Central memory CD8-positive, alpha-beta T cell (primary cell): ENCODE measurements at regions not wholly inside any gene's neighbourhood (a gene's known extent, or its start where the extent isn't known, plus 50 kb on each side); places are given as distances from the start of the nearest gene placed in this dataset.
"Not testable (repeated sequence)": the region's sequence is repeated elsewhere in the genome, so short reads cannot be mapped to it uniquely, and the experiment has no call there.

Experiments used
- ATAC-seq: fragments of 150-1000 bp; cut with Tn5 transposase; replicated peaks from 2 replicates; pipeline ENCODE4 v1.10.0; 2022; ENCODE audit warnings: mild to moderate bottlenecking, moderate FRiP score, moderate number of reproducible peaks; ENCODE audit not compliant: poor library complexity, severe bottlenecking; ENCODE audit errors: extremely low read depth
- DNase-seq, 2 donors: peaks; one replicate each; pipeline ENCODE4 v3.0.0; 2021; ENCODE audit warnings: low spot score in 2 of 2
- H3K27ac Mint-ChIP-seq: one replicate; pipeline ENCODE4 v1.8.0; 2022; ENCODE audit warnings: low read depth, mild to moderate bottlenecking, moderate library complexity, mixed read lengths
- H3K27me3 Mint-ChIP-seq: one replicate; pipeline ENCODE4 v1.8.0; 2022; ENCODE audit warnings: mixed read lengths
- H3K36me3 Mint-ChIP-seq: one replicate; pipeline ENCODE4 v1.8.0; 2022; ENCODE audit warnings: mild to moderate bottlenecking, moderate library complexity, mixed read lengths; ENCODE audit not compliant: insufficient read depth
- H3K4me1 Mint-ChIP-seq: one replicate; pipeline ENCODE4 v1.8.0; 2022; ENCODE audit warnings: mixed read lengths
- H3K4me3 Mint-ChIP-seq: one replicate; pipeline ENCODE4 v1.8.0; 2022; ENCODE audit warnings: mild to moderate bottlenecking, moderate library complexity, mixed read lengths
- H3K9me3 Mint-ChIP-seq: one replicate; pipeline ENCODE4 v1.8.0; 2022; ENCODE audit warnings: mixed read lengths

DNA sequence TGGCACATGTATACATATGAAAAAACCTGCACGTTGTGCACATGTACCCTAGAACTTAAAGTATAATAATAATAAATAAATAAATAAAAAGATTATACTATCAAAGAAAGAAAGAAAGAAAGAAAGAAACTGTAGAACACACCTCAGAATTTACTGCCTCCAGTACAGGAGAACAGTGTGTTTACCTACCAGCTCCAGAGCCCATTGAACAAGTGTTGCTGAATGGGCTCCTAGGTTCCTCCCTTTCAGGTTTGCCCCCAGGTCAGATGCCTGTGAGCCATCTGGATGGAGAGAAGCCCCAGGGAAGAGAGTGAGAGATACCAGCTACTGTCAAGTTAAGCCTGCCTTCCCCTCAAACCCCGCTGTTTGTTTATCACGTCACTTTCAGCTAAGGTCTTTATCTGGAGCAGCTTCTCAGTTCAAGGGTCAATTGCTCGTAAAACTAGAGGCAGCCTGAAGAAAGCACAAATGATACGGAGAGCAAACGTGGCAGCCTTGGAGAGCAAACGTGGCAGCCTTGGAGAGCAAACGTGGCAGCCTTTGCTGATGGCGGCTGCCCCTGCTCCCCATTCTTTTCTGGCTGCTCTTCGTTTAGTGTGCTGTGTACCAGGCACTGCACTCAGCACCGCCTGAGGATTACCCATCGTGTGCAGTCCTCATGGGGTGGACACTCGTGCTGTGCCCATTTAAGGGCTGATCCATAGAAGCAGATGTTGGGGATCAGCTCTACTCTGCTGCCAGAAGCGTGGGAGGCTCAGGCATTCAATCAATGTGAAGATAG lies 111.7 kb downstream of the ADAMTS15 start:
- Mint-ChIP-seq H3K36me3 (no peaks in the 10 kb centered on the region), H3K27ac (no peak overlapping the region), H3K27me3 (peaks cover 32% of the 10 kb centered on the region), H3K4me1 (no peaks in the 10 kb centered on the region), H3K4me3 (no peak overlapping the region), H3K9me3 (peaks cover 5% of the 10 kb centered on the region)
- ATAC-seq = no peak
- DNase-seq = no peak

DNA sequence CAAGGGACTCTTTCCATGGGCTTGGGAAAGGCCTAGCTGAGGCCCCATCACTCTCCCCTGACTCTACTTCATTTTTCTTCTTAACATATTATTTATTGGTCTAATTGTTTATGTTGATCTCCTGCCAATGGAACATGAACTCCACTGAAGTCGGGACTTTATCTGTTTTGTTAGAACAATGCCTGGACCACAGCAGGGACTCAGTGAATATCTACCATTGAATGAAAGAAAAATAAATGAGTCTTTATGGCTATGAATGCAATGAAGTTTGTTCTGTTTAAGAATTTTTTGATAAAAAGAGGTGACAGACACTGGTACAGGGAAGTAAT lies 112.3 kb downstream of the ADAMTS15 start:
- Mint-ChIP-seq H3K36me3 (no peaks in the 10 kb centered on the region), H3K4me3 (no peak overlapping the region), H3K27me3 (peaks cover 27% of the 10 kb centered on the region), H3K27ac (no peak overlapping the region), H3K4me1 (no peaks in the 10 kb centered on the region), H3K9me3 (peaks cover 5% of the 10 kb centered on the region)
- ATAC-seq (no peak), DNase-seq (no peak)

DNA sequence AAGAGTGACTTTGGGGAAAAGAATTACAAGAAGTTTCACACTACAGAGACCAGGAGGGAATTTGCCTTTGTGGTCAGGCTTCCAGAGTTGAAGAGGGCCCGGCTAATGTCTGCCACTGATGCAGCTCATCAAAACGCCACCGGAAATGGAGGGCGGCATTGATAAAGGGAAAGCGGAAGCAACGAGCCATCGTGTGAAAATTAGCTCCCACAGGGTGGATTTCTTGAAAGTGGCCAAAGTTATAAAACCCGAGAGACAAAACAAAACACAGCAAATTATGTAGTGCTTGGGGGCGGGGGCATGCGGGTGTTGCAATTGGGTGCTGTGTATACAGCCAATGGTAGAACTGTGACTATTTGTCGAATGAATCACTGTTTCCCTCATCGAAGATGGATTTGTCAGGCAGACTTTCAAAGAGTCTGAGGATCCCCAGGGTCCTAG lies 113.0 kb downstream of the ADAMTS15 start:
- Mint-ChIP-seq H3K36me3 (no peaks in the 10 kb centered on the region), H3K4me1 (no peaks in the 10 kb centered on the region), H3K27me3 (peaks cover 21% of the 10 kb centered on the region), H3K27ac (no peak overlapping the region), H3K9me3 (peaks cover 5% of the 10 kb centered on the region), H3K4me3 (no peak overlapping the region)
- ATAC-seq (no peak), DNase-seq (no peak)

DNA sequence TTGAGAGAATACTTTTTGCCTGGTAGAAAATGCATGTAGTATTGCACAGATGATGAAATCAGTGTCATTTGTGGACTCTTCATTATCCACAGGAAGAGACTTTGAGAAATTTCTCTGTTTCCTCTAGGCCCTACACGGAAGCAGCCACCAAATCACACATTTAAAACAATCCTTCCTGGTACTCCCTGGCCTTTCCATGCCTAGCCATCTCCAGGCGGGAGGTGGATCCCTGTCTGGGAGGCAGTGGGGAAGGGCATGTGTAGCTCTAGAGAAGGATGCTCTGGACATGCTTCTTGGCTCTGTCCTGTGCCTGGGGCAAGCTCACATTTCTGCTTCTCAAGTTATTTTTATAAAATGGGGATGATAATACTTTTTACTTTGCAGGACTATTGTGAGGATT lies 114.1 kb downstream of the ADAMTS15 start:
- H3K27me3 Mint-ChIP-seq = peaks cover 18% of the 10 kb centered on the region
- no peak overlapping the region for H3K4me3 Mint-ChIP-seq
- DNase-seq (no peak), ATAC-seq (no peak)
- peaks cover 5% of the 10 kb centered on the region for H3K9me3 Mint-ChIP-seq
- no peak overlapping the region for H3K27ac Mint-ChIP-seq
- no peaks in the 10 kb centered on the region for H3K4me1 Mint-ChIP-seq
- H3K36me3 Mint-ChIP-seq = no peaks in the 10 kb centered on the region

DNA sequence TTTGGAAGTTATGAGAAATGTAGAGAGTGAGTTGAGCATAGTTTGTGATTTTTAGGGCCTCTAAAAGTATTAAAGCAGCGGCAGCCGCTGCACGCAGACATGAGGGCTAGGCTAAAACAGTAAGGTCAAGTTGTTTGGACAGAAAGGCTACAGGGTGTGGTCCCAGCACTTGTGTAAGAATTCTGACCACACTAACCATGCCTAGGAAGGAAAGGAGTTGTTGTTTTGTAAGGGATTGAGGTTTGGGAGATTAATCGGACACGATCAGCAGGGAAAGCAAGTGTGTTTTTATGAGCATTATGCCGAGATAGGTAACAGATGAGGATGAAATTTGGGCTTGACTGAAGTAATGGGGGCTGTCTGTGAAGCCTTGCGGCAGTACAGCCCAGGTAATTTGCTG lies 117.9 kb downstream of the ADAMTS15 start:
- H3K36me3 Mint-ChIP-seq, H3K27me3 Mint-ChIP-seq, H3K27ac Mint-ChIP-seq, H3K4me1 Mint-ChIP-seq, ATAC-seq, DNase-seq, H3K4me3 Mint-ChIP-seq, H3K9me3 Mint-ChIP-seq: not testable (repeated sequence)

DNA sequence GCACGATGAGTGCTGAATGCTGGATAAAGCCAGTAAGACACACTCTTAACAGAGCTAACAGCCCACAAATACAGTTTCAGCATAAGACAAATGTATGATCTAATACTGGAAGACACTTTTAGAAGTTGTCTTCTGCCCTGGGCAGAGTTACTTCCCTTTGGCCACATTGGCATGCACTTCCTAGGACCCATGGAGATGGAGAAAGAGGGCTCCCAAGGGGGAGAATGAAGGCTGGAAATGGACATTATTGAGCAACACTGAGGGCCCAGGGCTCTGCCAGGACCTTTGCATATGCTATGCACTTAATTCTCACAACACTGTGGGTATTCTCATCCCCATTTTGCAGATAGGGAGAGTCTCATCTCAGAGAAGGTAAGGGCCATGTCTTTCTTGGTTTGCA lies 123.1 kb downstream of the ADAMTS15 start:
- H3K4me3 Mint-ChIP-seq = no peak overlapping the region
- H3K9me3 Mint-ChIP-seq = no peaks in the 10 kb centered on the region
- H3K27me3 Mint-ChIP-seq = peaks cover 18% of the 10 kb centered on the region
- no peaks in the 10 kb centered on the region for H3K4me1 Mint-ChIP-seq
- ATAC-seq = no peak
- no peak overlapping the region for H3K27ac Mint-ChIP-seq
- no peak for DNase-seq
- H3K36me3 Mint-ChIP-seq = no peaks in the 10 kb centered on the region

DNA sequence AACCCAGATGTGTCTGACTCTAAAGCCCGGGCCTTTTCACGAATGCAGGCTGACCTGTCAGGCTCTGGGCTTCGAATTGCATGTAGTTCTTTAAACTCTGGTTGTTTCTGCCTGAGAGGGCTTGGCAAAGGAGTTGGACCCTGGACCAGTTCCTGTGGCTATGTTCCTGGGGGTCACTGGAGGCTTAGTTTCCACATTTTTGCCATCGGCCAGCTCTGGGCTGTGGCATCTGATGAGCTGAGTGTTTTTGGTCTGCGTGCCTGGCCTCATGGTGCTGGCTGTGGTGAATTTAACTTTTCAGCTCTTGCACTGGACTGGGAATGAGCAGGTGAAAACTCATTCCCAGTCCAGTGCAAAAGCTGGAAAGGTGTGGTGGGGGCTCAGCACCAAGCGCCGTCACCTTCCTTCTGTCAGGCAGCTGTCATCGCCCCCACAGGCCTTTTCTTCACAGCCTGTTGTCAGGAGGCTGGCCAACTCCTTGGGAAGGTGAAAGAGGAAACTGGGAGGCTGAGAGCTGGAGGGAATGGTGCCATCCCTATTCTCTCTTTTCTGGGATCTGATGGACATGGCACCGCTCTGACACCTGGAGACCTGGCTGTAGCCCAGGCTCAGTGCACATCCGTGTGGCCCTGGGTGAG lies 123.6 kb downstream of the ADAMTS15 start:
- no peaks in the 10 kb centered on the region for H3K4me1 Mint-ChIP-seq
- ATAC-seq = no peak
- H3K27ac Mint-ChIP-seq = no peak overlapping the region
- no peaks in the 10 kb centered on the region for H3K36me3 Mint-ChIP-seq
- H3K4me3 Mint-ChIP-seq = no peak overlapping the region
- DNase-seq = no peak
- peaks cover 18% of the 10 kb centered on the region for H3K27me3 Mint-ChIP-seq
- no peaks in the 10 kb centered on the region for H3K9me3 Mint-ChIP-seq

DNA sequence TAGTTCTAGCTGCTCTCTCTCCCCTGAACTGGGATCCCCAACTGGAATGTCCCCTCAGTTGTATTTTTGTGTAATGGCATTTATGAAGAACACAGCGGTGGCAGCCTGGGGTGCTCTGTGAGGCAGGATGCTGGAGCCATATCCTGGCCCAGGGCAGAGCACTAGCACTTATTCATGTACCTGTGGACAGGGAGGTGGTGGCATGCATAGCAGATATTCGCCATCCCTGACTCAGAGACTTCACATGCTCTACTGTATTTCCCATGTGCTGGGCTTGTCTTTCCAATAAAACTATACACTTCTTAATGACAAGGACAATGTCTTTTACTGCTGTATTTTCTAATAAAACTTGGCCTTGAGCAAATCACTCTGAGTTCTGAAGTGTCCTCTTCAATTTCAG lies 125.3 kb downstream of the ADAMTS15 start:
- peaks cover 18% of the 10 kb centered on the region for H3K27me3 Mint-ChIP-seq
- no peak overlapping the region for H3K27ac Mint-ChIP-seq
- no peak for DNase-seq
- no peak for ATAC-seq
- H3K4me3 Mint-ChIP-seq = no peak overlapping the region
- no peaks in the 10 kb centered on the region for H3K9me3 Mint-ChIP-seq
- H3K4me1 Mint-ChIP-seq = no peaks in the 10 kb centered on the region
- H3K36me3 Mint-ChIP-seq = no peaks in the 10 kb centered on the region

DNA sequence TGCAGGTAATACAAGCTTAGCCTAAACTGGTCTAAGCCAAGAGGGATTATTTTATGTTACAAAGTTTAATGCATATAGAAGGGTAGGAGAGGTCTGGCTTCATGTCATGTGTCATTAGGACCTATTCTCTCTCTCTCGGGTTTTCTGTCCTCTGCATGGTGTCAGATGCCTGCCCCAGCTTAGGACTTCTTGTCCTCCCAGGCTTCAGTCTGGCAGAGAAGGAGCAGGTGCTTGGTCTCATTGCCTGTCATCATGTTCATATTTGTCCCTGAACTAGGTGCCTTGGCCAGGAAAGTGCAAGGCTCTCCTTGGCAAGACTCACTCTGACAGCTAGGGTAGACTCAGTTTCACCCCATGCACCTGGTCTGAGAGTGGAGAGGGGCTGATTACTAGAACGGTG lies 126.3 kb downstream of the ADAMTS15 start:
- no peaks in the 10 kb centered on the region for H3K4me1 Mint-ChIP-seq
- H3K9me3 Mint-ChIP-seq = no peaks in the 10 kb centered on the region
- ATAC-seq = no peak
- H3K27ac Mint-ChIP-seq = no peak overlapping the region
- H3K36me3 Mint-ChIP-seq = no peaks in the 10 kb centered on the region
- DNase-seq = no peak
- no peak overlapping the region for H3K4me3 Mint-ChIP-seq
- peaks cover 18% of the 10 kb centered on the region for H3K27me3 Mint-ChIP-seq

DNA sequence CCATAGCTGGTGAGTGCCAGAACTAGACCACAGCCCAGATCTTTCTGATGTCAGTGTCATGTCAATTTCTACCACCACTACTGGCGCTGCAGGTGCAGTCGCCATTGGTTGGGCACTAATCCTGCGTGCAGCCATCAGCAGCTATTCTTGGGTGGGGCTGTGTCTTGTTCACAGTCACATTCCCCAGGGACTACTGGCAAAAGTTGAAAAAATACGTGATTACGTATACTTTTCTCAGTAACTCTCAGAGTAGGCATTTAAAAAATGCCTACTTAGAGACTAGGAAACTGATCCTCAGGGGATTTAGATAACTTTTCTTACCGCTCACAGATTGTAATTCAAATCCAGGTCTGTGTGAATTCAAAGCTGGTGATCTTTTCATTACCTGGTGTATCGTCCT lies 127.7 kb downstream of the ADAMTS15 start:
- DNase-seq = no peak
- Mint-ChIP-seq H3K9me3 (no peaks in the 10 kb centered on the region), H3K4me3 (no peak overlapping the region), H3K4me1 (no peaks in the 10 kb centered on the region), H3K36me3 (no peaks in the 10 kb centered on the region), H3K27ac (no peak overlapping the region), H3K27me3 (peaks cover 18% of the 10 kb centered on the region)
- no peak for ATAC-seq

DNA sequence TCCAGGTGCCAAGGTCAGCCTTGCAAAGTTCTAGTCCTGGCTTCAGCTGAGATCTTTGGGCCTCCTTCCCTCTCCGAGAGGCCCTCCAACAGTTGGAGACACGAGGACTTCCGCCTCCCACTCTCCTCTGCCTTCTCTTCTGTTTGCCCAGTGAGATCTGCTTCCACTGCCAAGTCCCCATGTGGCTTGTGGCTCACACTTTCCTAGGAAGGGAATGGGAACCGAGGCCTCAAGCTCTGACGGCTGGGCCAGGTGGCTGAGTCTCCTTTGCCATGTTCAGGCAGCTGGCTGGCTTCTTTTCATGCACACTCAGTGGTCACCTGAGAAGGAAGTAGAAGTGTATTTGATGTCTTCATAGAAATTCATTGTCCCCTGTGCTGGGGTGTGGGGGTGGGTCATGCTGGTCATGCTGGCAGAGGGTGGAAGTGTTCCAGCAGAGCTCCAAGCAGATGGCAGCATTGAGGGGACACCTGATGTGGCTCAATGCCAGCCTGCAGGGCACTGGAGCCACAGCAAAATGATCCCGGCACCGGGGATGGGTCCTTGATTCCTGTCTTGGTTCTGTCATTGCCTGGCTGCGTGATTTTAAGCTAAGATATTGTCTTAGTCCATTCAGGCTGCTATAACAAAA lies 130.4 kb downstream of the ADAMTS15 start:
- Mint-ChIP-seq H3K27me3 (peaks cover 37% of the 10 kb centered on the region), H3K9me3 (no peaks in the 10 kb centered on the region), H3K36me3 (no peaks in the 10 kb centered on the region), H3K4me1 (no peaks in the 10 kb centered on the region), H3K4me3 (no peak overlapping the region), H3K27ac (no peak overlapping the region)
- ATAC-seq (no peak), DNase-seq (no peak)

DNA sequence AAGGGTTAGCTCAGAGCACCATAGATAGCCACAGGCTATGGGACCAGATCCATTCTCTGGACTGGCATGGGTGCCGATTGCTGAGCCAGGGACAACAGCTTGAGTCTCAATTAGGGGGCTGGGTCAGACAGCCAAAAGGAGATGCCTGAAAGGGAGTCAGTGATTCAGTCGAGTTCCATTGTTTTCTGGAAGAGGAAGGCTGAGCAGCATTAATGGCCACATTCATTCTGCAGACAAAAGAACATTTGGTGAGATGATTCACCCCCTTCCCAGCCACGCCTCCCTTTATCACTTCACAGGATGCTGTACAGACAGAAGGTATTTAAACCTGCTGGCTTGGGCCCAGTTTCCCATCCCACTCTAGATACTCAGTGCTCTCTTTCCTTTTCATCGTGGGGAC lies 131.9 kb downstream of the ADAMTS15 start:
- Mint-ChIP-seq H3K36me3 (no peaks in the 10 kb centered on the region), H3K27ac (no peak overlapping the region)

DNA sequence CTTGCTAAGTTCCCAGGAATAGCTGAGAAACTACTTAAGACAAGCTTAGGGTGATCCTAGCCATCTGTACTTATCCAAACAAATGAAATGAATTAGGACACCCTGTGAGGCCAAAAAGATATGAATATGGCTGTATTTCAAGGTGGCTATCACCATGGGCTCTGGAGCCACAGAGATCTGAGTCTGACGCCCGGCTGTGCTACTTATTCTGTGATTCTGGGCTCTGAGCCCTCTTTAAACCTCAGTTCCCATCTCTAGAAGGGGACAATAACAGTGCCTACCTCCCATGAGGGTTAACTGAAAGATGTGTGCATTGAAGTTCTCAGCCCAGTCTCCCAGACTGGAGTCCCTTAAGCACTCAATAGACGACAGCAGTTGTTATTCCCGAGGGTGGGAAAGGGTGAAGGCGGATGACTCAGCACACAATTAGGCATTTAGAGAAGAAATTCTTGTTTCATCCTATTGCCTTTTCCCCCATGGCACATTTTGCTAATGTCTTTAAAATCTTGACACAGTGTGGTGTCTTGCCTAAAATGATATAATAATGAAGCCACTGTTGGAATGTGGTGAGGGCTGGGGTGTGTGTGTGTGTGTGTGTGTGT lies 132.5 kb downstream of the ADAMTS15 start:
- DNase-seq (no peak), ATAC-seq (no peak)
- Mint-ChIP-seq H3K9me3 (no peaks in the 10 kb centered on the region), H3K36me3 (no peaks in the 10 kb centered on the region), H3K4me3 (no peak overlapping the region), H3K27ac (no peak overlapping the region), H3K27me3 (peaks cover 36% of the 10 kb centered on the region), H3K4me1 (no peaks in the 10 kb centered on the region)

More for the DNA sequence above, 131.9 kb downstream of the ADAMTS15 start:
- H3K4me1 Mint-ChIP-seq = no peaks in the 10 kb centered on the region
- ATAC-seq (no peak), DNase-seq (no peak)
- no peak overlapping the region for H3K4me3 Mint-ChIP-seq
- no peaks in the 10 kb centered on the region for H3K9me3 Mint-ChIP-seq
- peaks cover 40% of the 10 kb centered on the region for H3K27me3 Mint-ChIP-seq
